ENCODE measurements at regions not wholly inside any gene's neighbourhood (a gene's known extent, or its start where the extent isn't known, plus 50 kb on each side); places are given as distances from the start of the nearest gene placed in this dataset.

DNA sequence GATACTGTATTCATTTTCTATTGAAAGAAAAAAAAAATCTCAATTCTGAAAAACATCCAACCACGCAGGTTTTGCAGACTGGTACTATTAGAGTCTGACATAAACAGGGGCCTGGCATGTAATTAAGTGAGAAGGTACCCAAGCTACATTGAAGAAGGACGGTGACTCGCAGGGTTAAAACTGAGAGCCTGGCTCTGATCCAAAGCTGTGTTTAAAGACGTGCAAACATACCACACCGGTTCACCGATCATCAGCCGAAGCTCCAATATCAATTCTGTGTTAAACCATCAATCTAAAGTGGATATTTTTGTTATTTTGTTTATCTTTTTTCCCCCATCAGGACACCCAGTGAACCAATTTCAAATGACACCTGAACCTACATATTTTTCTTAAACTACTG is 108.1 kb upstream of the DIO3 start:
- TF ChIP-seq, protein P1, sequence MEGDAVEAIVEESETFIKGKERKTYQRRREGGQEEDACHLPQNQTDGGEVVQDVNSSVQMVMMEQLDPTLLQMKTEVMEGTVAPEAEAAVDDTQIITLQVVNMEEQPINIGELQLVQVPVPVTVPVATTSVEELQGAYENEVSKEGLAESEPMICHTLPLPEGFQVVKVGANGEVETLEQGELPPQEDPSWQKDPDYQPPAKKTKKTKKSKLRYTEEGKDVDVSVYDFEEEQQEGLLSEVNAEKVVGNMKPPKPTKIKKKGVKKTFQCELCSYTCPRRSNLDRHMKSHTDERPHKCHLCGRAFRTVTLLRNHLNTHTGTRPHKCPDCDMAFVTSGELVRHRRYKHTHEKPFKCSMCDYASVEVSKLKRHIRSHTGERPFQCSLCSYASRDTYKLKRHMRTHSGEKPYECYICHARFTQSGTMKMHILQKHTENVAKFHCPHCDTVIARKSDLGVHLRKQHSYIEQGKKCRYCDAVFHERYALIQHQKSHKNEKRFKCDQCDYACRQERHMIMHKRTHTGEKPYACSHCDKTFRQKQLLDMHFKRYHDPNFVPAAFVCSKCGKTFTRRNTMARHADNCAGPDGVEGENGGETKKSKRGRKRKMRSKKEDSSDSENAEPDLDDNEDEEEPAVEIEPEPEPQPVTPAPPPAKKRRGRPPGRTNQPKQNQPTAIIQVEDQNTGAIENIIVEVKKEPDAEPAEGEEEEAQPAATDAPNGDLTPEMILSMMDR (IDR thresholded peaks at IDR 0.05): no peak
- no peak for TF ChIP-seq REST (IDR thresholded peaks at IDR 0.05; ENCODE audit: insufficient read depth in 1 of 2, low read depth in 2 of 2, low read length in 1 of 2)
- Histone ChIP-seq H3K27me3 (ENCODE audit: control insufficient read depth, insufficient read depth, low read length) (no peaks in the 10 kb centered on the region), H3K9me3 (ENCODE audit: control insufficient read depth, insufficient read depth, low read depth, low read length) (no peaks in the 10 kb centered on the region), H3K36me3 (ENCODE audit: control insufficient read depth, insufficient read depth, low read length) (no peaks in the 10 kb centered on the region), H3K4me3 (ENCODE audit: low read depth in 2 of 2, low read length in 2 of 2) (no peak overlapping the region), H3K4me1 (ENCODE audit: control insufficient read depth, insufficient read depth, low read length) (no peaks in the 10 kb centered on the region), H3K27ac (ENCODE audit: low read length) (no peak overlapping the region)
- intact Hi-C loops (cut with micrococcal nuclease; ENCODE audit: unreplicated experiment): no loop called here
- ChIA-PET CTCF (no interaction called here), POLR2A (no interaction called here)
- BruUV-seq (replicated peaks): no TSS peak
- DNase-seq (ENCODE audit: low read depth, low spot score) (no peak), ATAC-seq (no peak)
- in situ Hi-C loops (cut with HindIII; ENCODE audit: low pct_unique_long_range_greater_than_20kb, low sequenced_read_pairs): no loop called here

DNA sequence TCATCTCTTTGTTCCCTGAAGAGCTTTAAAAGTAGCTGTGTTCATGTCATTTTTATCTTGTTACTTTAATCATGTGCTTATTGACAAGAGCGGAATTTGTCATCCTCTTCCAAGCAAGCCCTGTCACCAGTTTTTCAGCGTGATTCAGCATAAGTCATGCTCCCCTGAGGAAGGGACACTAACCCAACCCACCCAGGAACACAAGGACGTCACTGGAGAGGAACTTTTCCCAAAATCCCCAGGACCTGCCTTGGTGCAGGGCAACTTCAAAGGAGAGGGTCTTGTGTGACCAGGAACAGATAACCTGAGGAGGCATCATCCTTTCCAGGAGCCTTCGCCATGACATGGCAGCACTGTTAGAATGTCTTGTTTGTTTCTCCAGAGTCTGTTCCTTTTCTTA is 107.1 kb upstream of the DIO3 start:
- ATAC-seq: no peak

More for the DNA sequence above, 107.1 kb upstream of the DIO3 start:
- TF ChIP-seq TCF7L2 (IDR thresholded peaks at IDR 0.05; ENCODE audit: low read depth, low read length) (no peak), SIN3A (IDR thresholded peaks at IDR 0.05; ENCODE audit: borderline replicate concordance, insufficient read depth, low read depth, low read length) (no peak), POLR2AphosphoS5 (IDR thresholded peaks at IDR 0.05; ENCODE audit: low read depth, low read length) (no peak), REST (IDR thresholded peaks at IDR 0.05; ENCODE audit: insufficient read depth in 1 of 2, low read depth in 2 of 2, low read length in 1 of 2) (no peak)
- TF ChIP-seq, protein P1 (IDR thresholded peaks at IDR 0.05): no peak
- intact Hi-C loops (cut with micrococcal nuclease; ENCODE audit: unreplicated experiment) (no loop called here), in situ Hi-C loops (cut with HindIII; ENCODE audit: low pct_unique_long_range_greater_than_20kb, low sequenced_read_pairs) (no loop called here)
- no peaks in the 10 kb centered on the region for H3K9me3 ChIP-seq (ENCODE audit: control insufficient read depth, insufficient read depth, low read depth, low read length)
- H3K4me3 ChIP-seq (ENCODE audit: low read depth in 2 of 2, low read length in 2 of 2): no peak overlapping the region
- BruUV-seq (replicated peaks): no TSS peak
- peak; percentile 30 for DNase-seq (ENCODE audit: low read depth, low spot score)
- no peaks in the 10 kb centered on the region for H3K36me3 ChIP-seq (ENCODE audit: control insufficient read depth, insufficient read depth, low read length)
- no peaks in the 10 kb centered on the region for H3K4me1 ChIP-seq (ENCODE audit: control insufficient read depth, insufficient read depth, low read length)
- H3K27ac ChIP-seq (ENCODE audit: low read length): no peak overlapping the region
- POLR2A ChIA-PET: no interaction called here
- H3K27me3 ChIP-seq (ENCODE audit: control insufficient read depth, insufficient read depth, low read length): no peaks in the 10 kb centered on the region
- CTCF ChIA-PET: no interaction called here

Data from Panc1 (cell line).